HG02588 (cell line): ENCODE measurements at regions not wholly inside any gene's neighbourhood (a gene's known extent, or its start where the extent isn't known, plus 50 kb on each side); places are given as distances from the start of the nearest gene placed in this dataset.
"Not testable (repeated sequence)": the region's sequence is repeated elsewhere in the genome, so short reads cannot be mapped to it uniquely, and the experiment has no call there.

Experiments used
- ATAC-seq: cut with Tn5 transposase; IDR thresholded peaks from one replicate; pipeline ENCODE4 v1.9.1; 2021; ENCODE audit warnings: mild to moderate bottlenecking, moderate library complexity; ENCODE audit not compliant: unreplicated experiment

DNA sequence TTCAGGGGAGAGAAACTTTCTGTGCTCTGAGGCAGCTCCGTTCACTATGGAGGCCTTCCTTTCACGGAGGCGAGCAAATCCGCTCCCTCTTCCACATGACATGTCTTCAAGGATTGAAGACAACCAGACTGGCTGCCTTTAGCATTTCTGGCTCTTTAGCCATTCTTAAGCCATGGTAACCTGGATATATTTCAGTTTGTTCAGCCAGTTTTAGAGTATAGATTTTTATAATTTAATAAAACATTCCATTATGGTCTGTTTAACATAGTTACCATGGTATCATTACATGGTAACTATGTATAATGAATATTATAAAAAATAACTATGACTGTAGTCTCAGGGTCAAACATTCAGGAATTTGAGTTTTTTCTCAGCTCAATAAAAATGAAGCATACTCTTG, 54.2 kb upstream of the NFIA start:
- no peak for ATAC-seq

DNA sequence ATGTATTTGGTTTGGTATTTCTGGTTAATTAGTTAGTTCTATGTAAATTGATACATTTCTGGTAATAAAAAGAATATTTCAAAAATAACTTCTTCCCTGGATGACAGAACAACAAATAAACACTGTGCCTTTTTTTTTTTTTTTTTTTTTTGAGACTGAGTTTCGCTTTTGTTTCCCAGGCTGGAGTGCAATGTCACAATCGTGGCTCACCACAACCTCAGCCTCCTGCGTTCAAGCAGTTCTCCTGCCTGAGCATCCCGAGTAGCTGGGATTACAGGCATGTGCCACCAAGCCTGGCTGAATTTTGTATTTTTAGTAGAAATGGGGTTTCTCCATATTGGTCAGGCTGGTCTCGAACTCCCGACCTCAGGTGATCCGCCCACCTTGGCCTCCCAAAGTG, 64.3 kb upstream of the NFIA start:
- ATAC-seq: not testable (repeated sequence)

DNA sequence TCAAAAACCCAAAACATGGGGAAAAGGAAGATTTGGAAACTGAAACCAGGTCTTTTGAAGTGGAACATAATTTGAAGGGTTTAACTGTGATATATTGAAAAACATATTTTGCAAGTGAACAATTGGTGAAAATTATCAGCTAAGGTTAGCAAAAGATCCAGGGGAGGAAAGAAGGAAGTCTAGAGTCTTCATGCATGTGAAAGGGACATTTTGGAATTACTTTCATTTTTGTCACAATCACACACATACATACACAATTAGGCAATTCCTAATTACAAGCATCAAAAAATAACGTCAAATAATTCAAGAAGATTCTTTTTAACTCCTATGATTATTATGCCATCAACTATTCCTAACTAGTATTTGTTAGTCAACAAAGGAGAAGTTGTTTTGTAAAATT, 64.7 kb upstream of the NFIA start:
- no peak for ATAC-seq

DNA sequence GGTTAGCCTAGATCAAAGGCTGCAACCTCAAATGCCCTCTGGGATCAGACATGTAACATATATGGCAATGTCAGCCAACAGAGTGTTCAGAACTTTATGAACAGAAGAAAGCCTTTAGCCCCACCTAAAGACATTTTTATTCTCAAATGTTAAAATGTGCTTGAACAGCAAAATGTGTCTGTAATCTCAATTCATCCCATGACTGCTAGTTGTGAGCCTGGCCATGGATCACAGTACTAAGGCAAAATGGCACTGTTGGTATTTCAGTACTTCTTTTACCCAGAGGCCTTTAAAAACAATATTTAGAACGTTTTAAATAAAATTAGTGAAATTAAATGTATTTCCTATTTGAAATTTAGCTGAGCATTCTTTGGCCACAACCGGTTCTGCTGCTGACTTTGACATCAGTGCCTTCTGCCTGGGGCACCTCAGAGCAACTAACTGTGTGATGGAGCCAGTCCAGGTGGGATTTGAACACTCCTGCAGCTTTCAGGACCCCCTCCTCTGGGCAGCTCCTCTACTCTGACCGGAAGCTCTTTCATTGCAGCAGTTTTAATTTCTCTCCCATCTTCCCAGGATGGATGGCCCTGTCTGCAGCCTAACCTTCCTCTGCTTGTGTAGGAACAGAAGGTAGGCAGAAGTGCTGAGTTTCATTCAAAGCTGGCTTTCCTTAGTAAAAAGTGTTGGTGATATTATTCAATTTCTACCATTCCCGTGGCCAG, 68.3 kb upstream of the NFIA start:
- no peak for ATAC-seq

DNA sequence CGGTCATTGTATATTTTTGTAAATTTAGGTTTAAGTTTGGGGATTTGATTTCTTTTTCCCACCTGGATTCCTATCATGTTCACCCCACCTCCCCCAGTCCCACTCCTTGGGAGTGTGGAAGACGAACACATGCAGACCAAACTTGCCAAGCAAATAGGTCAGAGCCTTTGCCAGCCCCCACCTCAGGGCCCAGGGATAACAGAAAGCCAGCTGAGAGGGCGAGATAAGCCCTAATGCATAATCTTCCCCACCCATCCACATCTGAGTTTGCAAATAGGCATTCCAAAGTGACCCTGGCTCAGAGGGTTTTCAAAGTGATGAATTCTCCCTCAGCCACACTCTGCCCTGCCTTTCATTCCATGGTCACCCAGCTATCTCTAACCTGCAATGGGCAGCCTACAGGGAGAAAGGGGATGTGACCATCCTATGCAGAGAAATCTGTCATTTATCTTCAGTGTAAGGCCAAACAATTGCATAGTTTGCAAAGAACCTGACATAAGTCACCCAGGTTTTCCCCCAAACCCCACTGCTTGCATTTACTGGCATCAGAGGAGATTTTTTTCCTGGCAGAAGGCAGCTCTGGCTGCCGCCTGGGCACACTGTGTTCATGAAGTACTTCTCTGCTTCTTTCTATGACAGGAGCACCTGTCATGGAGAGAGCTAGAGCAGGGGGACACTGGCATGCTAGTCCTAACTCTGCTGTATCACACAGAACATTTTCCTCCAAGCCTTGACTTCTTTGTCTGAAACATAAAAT, 69.0 kb upstream of the NFIA start:
- ATAC-seq: no peak

DNA sequence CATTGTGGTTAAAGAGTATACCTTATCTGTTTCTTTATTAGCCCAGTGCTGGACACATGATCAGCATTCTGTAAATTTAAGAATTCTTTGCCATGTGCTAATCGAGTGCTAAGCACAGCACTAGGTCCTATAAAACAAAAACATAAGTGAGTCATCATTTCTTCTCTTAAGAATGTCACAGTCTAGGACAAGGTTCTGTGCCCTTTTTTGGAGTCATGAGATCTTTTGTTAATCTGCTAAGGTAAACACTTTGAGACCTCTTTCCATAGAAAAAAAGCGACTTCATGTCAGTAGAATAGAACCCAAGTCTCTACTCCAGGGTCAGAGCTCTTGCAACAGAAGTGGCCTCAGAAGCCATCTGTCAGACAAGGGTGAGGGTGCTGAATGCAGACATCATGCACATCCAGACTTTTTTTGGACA, 70.0 kb upstream of the NFIA start:
- ATAC-seq: no peak

DNA sequence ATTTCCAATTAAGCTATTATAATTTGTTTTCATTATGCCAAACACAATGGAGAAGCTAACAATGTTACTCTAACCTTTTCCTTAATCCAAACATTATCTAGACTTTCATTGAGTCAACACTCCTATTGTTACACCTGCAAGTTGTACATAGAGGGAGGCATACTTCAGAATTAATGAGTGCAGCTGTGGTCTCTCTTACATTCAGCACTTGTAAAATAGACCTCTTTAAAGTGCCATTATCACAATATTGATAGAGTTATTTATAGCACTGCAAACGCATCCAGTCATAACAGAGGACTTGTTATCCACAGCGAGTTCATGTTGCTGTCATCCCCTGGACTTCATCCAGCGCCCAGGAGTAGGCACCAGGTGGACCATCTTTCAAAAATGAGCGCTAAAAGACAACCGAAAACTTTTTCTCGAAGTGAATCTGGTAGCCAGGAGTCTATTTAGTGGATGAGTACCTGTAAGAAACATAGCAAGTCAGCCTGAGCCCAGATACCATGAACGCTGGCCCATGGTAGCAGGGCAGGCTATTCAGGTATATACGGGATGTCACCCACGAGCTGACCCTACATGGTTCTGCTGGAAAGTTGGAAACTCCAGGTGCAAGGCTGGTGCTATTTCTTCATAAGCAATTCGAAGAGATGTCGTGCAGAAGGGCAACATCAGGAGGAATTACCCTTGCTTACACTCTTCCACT, 70.6 kb upstream of the NFIA start:
- no peak for ATAC-seq

DNA sequence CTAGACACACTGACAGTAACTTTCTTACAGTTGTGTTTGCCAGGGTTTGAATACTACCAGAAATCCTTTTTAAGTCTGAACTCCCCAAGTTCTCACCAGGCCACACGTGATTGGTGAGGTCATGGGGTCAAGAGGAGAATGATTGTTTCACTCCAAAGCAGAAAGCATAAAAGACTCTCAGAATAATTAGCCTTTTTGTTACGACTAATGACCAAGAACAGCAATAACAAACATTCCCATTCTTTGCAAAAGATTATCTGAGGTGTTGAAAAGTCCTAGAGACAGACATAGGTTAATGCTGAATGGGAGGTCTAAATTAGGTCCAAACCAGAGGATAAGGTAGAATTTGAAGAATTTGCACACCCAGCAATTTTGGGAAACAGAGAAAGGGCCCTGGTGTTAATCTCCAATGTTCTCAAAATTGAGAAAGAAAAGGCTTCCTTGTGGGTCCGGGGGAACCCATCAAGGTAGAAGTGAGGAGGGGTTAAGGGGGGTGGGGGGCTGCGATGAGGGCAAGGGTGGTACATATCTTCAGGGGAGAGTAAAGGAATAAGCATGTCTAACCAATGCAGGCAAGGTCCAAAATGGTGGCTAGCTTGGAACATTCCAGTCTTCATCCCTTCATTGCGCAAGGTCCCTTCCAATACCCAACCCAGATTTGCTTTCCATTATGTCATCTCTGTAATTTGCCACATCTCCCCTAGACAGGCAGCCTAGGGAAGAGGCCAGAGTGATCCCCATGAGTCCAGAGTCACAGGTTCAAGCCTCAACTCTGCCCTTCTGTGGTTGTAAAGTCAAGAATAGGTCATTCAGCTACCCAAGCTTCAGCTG, 74.6 kb upstream of the NFIA start:
- ATAC-seq: no peak

DNA sequence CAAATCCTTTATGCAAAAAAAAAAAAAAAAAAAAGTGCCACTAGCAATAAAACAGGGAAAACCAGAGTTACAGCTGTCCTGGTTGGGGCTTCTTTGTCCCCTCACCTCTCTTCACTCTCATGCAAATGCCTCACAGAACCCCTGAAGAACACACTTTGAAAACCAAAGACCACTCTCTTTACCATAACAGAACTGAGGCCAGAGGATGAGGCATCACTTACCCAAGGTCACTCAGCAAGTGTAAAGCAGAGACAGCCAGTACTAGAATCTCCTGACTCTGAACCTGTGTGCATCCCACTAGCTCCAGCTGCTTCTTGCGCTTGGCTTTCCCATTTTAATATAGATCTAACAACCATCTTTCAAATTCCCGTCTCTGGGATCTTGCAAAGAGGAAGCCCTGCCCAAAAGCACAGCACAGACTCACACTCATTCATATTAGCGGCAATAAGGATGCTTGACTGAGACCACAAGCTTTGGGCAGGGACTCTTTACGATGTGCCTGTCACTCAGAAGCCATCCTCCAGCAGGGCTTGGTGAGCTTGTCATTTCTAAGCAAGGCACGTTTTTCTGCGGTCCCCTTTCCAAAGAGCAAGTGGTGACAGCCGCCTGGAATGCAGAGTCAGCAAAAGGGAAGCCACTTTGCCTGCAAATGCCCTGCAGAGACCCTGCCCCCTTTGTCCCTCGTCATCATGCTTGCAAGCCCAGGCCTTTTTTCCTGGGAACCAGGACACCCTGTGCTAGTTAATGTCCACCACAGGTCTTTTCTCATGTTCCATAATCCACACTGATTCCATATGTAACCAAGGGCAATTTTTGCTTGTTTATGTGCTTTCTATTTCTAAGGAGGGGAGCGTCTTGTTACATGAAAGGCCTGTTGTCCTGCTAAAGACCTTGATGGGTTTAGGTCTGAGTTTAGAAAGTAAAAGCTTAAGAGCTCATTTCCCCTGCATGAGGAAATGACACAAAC, 76.5 kb upstream of the NFIA start:
- no peak for ATAC-seq

DNA sequence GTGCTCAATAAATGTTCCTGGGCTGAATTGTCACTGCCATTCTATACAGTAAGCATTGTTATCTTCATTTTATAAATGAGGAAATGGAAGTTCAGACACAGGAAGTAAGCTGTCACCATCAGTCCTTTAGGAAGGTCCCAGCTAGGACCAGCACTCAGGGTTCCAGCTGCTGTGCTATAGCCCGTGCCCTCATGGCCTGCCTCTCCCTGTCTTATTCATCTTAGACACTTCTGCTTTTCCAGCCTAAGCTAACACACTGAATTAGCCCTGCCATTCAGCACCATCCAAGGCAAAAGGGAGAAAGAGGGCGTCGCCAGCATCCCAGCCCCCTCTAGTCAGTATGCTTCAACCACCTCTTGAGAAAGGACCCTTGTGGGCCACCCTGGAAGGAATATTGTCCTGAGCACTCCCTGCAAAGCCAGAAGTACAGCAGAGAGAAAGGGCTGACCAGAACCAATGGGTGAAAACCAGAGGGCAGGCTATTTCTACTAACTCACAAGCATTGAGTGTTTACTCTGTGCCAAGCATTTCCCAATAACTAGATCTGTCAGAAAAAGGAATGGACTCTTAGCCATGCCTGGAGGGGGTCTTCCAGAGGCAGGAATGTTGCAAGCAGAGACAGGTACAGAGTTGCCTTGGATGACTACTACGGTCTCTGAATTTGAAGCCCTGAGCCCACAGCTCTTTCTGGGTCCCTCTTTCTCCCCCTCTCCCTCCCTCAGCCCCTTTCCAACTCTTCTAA, 77.9 kb upstream of the NFIA start:
- no peak for ATAC-seq

DNA sequence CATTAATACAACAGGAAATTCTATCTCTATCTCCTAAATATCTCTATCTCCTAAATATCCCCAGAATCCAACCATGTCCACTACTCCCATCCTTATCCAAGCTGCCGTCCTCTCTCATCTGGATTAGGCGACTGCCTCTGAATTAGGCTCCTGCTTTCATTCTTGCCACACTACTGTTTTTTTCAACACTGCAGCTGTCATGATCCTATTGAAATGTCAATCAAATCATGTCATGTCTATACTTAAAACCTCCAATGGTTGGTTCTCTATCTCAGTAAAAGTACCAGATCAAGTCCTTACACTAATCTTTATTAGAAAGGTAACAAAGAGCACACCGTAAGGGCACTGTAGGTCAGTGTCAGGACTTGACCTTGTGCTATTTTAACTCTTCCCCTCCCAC, 82.0 kb upstream of the NFIA start:
- ATAC-seq: no peak

DNA sequence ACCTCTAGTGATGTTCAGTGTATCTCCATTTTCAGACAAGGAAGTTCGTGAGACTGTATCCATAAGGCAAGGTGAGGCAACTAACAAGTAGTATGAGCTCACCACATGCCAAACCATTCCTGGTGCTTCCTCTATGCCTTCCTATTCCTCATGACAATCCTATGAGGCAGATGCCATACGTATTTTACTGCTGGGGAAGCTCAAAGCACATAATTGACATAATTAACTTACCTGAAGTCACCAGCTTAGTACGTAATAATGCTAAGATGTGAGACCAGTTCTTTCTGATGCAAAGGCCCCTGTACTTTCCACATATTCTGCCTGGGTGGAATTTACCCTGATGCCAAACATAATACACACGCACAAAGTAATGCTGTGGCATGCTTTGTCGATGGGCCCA, 83.6 kb upstream of the NFIA start:
- ATAC-seq: no peak

DNA sequence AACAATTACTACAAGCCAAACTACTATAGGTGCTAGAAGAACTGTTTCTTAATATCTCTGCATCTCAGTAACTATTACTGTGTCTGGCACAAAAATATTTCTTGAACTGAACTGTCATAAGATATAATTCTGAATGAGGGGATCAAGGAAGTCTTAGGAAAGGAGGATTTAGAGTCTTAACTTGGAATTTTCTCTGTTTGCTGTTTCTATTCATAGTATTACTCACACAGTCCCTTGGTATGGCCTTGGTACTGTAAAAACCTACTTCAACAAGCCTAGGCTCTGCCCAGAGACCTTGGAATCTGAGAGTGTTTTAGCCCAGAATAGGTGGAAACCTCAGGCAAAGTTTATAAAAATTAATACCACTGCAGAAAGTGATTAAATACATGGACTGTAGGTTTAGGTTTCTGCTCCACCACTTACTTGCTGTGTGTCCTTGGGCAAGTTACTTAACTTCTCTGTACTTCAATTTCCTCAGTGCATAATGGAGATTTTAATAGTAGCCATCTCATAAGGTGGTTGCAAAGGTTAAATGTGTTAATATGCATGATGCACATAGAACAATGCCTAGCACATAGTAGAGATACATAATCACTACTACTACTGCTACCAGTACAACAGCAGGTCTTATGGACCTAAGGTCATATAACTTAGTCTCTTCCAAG, 87.4 kb upstream of the NFIA start:
- no peak for ATAC-seq

DNA sequence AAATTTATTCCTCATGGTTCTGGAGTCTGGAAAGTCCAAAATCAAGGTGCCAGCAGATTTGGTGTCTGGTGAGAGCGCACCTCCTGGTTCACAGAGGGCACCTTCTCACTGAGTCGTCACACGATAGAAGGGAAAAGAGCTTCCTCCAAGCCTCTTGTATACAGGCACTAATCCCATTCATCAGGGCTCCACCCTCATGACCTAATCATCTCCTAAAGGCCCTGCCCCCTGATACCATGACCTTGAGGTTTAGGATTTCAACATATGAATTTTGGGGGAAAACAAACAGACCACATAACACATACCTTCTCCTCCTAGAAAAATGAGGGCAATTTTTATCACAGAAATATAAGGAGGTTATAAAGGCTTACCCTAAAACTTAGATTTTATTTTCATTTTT, 88.0 kb upstream of the NFIA start:
- ATAC-seq: no peak

DNA sequence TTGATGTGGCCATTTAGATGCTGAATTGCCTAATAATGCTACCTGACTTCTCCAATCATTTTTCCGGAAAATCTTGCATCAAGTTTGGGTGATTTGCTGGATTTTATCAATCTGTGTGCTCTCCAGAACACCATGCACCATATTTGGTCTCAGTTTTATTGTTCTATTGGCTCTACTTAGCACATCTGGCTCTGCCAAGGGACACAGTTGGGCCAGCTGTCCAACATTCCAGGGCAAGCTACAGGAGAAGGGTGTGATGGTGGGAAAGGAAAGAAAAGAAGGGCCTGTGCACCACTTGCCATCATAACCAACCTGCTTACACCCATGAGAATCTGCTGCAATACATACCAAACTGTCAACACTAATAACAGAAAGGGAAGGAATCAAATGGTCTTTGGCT, 90.2 kb upstream of the NFIA start:
- ATAC-seq: no peak

DNA sequence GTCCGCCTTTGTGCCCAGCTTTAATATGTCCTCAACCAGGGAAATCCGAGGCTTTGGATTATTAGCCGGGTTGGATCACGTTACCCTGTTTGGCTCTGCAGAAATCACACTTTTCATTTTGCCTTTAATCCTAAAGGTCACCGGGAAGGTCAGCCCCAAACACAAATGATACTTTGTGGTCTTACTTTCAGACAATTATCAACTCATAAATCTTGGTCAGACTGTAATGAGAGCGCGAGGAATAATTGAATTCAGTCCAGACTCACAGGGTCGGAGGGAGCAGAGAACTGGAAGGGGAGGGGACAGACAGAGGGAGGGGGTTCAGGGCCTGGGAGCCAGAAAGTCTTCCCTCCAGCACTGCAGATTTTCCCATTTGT, 91.7 kb upstream of the NFIA start:
- ATAC-seq: no peak

DNA sequence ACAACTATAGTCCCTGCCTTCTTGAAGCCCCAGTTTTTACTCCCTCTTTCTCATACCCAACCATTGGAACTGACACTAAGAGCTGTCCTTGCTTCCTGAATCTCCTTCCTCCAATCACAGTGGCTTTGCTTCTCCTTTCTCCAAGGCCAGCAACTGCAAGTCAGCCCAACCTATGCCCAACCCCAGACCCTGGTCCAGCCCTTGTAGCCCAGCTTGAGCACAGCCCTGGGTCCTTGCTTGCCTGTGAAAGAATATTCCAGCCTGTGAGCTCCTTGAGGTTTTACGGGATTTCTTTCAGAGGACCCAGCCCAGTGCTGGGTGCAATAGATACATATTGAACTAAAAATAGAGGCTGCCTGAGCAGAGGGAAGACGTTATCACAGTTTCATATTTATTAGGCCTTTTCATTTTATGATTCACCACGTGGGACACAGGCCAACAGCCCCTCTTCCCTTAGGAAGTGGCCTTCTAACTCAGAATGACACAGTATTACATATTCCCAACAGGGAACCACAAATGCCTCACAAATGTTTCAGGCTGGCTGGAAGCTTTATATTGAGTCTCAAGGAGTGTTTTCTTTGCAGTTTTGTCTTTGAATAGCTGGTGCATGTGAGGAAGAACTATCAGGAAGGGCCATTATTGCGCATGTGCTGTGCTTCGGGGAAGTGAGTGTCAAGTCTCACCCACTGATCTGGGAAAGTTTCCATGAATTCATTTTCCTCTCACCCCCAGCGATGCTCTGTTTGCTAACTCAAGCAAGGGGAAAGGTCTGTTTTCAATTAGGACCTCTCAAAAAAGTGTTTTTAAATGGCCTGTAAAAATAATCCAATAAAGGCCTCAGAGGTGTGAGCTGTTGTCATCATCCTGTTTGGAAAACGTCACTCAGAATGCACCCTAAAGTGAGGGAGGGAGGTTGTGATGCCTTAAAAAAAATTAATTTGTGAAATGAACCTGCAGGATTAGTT, 92.3 kb upstream of the NFIA start:
- ATAC-seq: no peak

DNA sequence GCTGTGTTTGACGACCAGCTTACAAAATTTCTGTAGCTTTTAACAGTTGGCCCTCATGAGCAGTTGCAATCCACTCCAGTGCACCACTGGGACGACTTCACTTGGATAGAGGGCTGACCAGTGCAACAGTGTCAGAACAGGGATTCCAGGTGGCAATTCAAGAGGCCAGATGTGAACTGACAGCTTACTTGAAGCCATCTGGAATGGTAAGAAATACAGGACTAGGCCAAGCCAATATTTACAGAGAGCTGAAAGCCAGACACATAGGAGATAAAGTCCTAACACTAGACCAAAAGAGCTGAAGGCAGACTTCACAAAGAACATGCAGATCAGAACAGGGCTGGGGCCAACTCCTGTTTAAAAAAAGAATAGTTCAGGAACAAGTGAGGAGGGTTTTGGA, 93.5 kb upstream of the NFIA start:
- ATAC-seq: no peak
